Endodermal cell (in vitro differentiated cells): ENCODE measurements at regions not wholly inside any gene's neighbourhood (a gene's known extent, or its start where the extent isn't known, plus 50 kb on each side); places are given as distances from the start of the nearest gene placed in this dataset.

Source experiments
- DNase-seq: peaks from one replicate; pipeline ENCODE4 v3.0.0-alpha.2; 2017
- H3K27ac ChIP-seq: 2 replicates; pipeline ENCODE4 v1.5.1; 2013; ENCODE audit warnings: mild to moderate bottlenecking, low read depth, low read length, moderate library complexity
- H3K27me3 ChIP-seq: 2 replicates; pipeline ENCODE4 v1.6.1; 2013; ENCODE audit warnings: mild to moderate bottlenecking, low read length, moderate library complexity; ENCODE audit not compliant: insufficient read depth, control insufficient read depth, poor library complexity, severe bottlenecking
- H3K36me3 ChIP-seq: 2 replicates; pipeline ENCODE4 v1.7.0; 2013; ENCODE audit warnings: mild to moderate bottlenecking, low read length, moderate library complexity; ENCODE audit not compliant: control insufficient read depth, insufficient read depth
- H3K4me1 ChIP-seq: one replicate; pipeline ENCODE4 v1.7.0; 2013; ENCODE audit warnings: low read length; ENCODE audit not compliant: control insufficient read depth, insufficient read depth
- H3K4me3 ChIP-seq: 2 replicates; pipeline ENCODE4 v1.5.1; 2013; ENCODE audit warnings: mild to moderate bottlenecking, low read length, moderate library complexity
- H3K9ac ChIP-seq: 2 replicates; pipeline ENCODE4 v1.6.1; 2013; ENCODE audit warnings: mild to moderate bottlenecking, low read length, moderate library complexity; ENCODE audit not compliant: poor library complexity, severe bottlenecking; ENCODE audit errors: extremely low read depth
- H3K9me3 ChIP-seq: 2 replicates; pipeline ENCODE4 v1.6.1; 2013; ENCODE audit warnings: mild to moderate bottlenecking, low read length, moderate library complexity; ENCODE audit not compliant: control insufficient read depth
- H3K27ac Mint-ChIP-seq: 2 replicates; pipeline ENCODE4 v1.8.0; 2020; ENCODE audit warnings: mixed read lengths
- H3K27me3 Mint-ChIP-seq: 2 replicates; pipeline ENCODE4 v1.8.0; 2021; ENCODE audit warnings: mild to moderate bottlenecking, mixed read lengths; ENCODE audit not compliant: insufficient read depth
- H3K36me3 Mint-ChIP-seq: 2 replicates; pipeline ENCODE4 v1.8.0; 2020; ENCODE audit warnings: low read depth, mixed read lengths
- H3K4me1 Mint-ChIP-seq: 2 replicates; pipeline ENCODE4 v1.8.0; 2020; ENCODE audit warnings: mixed read lengths
- H3K4me3 Mint-ChIP-seq: 2 replicates; pipeline ENCODE4 v1.8.0; 2020; ENCODE audit warnings: mild to moderate bottlenecking, moderate library complexity, mixed read lengths
- H3K9me3 Mint-ChIP-seq: 2 replicates; pipeline ENCODE4 v1.8.0; 2020; ENCODE audit warnings: mild to moderate bottlenecking, mixed read lengths
- CTCF ChIP-seq: fragments of 200-600 bp; sonication (generic); conservative IDR thresholded peaks from 2 replicates; pipeline ENCODE4 v1.5.0; 2021; ENCODE audit warnings: antibody characterized with exemption, mild to moderate bottlenecking
- WGBS, 2 experiments: methylation state at CpG; one replicate each; pipeline versions ENCODE4 v1.1.5 to v1.1.7; 2013; ENCODE audit warnings: missing lambda C conversion rate in 2 of 2, mixed read lengths in 1 of 2; ENCODE audit not compliant: insufficient coverage in 1 of 2, insufficient read length in 1 of 2; 5-methylcytosine and 5-hydroxymethylcytosine counted together

DNA sequence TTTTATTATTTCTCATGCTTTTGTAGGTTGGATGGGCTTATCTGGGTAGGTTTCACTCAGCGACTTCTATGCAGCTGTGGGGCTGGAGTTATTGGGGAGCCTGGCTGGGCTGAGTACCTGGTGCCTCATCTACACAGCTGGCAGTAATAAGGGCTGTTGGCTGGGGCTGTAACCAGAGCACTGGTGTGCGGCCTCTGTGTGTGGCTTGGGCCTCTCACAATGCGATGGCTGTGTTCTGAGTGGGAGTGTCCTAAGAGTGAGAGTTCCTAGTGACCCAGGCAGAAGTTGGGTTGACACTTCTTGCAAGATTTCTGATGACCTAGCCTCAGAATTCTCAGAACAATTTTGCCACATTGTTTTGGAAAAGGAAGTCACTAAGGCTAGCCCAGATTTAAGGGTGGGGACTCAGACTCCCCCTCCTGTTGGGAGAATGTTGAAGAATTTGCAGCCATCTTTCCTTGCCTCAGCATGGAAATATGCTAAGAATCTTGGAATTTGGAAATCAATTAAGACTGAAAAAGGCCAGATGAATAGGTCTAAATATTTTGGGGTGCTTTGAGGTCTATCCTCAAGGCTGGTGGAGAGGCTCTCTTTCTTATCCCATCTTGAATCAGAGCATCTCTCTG lies 158.8 kb downstream of the SCP2D1 start:
- Histone ChIP-seq H3K4me1 (no peaks in the 10 kb centered on the region), H3K9ac (no peak overlapping the region), H3K4me3 (no peak overlapping the region), H3K9me3 (no peaks in the 10 kb centered on the region), H3K27me3 (no peaks in the 10 kb centered on the region), H3K27ac (no peak overlapping the region), H3K36me3 (no peaks in the 10 kb centered on the region)
- Mint-ChIP-seq H3K27me3 (no peaks in the 10 kb centered on the region), H3K9me3 (no peaks in the 10 kb centered on the region), H3K4me3 (no peak overlapping the region), H3K27ac (no peak overlapping the region), H3K4me1 (no peaks in the 10 kb centered on the region), H3K36me3 (no peaks in the 10 kb centered on the region)
- TF ChIP-seq CTCF = no peak
- 95% methylated on average over 3 of the region's 3 CpGs; no CpG with 5 or more reads in 1 of the 2 experiments for WGBS, 2 experiments
- DNase-seq = no peak

- no peaks in the 10 kb centered on the region for H3K4me1 Mint-ChIP-seq
- H3K27me3 Mint-ChIP-seq = no peaks in the 10 kb centered on the region
- H3K9me3 ChIP-seq = no peaks in the 10 kb centered on the region
- H3K36me3 Mint-ChIP-seq = no peaks in the 10 kb centered on the region
- no peaks in the 10 kb centered on the region for H3K4me1 ChIP-seq
- no peak overlapping the region for H3K9ac ChIP-seq
- no peak overlapping the region for H3K4me3 Mint-ChIP-seq
- H3K27ac Mint-ChIP-seq = no peak overlapping the region
- no peaks in the 10 kb centered on the region for H3K36me3 ChIP-seq
- no peak for TF ChIP-seq CTCF
- H3K9me3 Mint-ChIP-seq = no peaks in the 10 kb centered on the region
- H3K4me3 ChIP-seq = no peak overlapping the region
- H3K27ac ChIP-seq = no peak overlapping the region
- WGBS, 2 experiments = 63 to 74% methylated on average over 3 to 7 of the region's 7 CpGs
- DNase-seq = no peak
- H3K27me3 ChIP-seq = no peaks in the 10 kb centered on the region
These were observed 160.1 kb downstream of the SCP2D1 start for GRCh38 chr20:18973529-18974173.

- H3K4me1 ChIP-seq = no peaks in the 10 kb centered on the region
- no peak for TF ChIP-seq CTCF
- H3K4me3 ChIP-seq = no peak overlapping the region
- no peaks in the 10 kb centered on the region for H3K4me1 Mint-ChIP-seq
- no peak overlapping the region for H3K27ac Mint-ChIP-seq
- H3K27me3 ChIP-seq = no peaks in the 10 kb centered on the region
- no peaks in the 10 kb centered on the region for H3K36me3 Mint-ChIP-seq
- no peak overlapping the region for H3K27ac ChIP-seq
- H3K9ac ChIP-seq = no peak overlapping the region
- H3K4me3 Mint-ChIP-seq = no peak overlapping the region
- H3K27me3 Mint-ChIP-seq = no peaks in the 10 kb centered on the region
- no peak for DNase-seq
- H3K36me3 ChIP-seq = no peaks in the 10 kb centered on the region
- H3K9me3 ChIP-seq = no peaks in the 10 kb centered on the region
- WGBS, 2 experiments = 92 to 100% methylated on average over 1 of the region's 1 CpG
- H3K9me3 Mint-ChIP-seq = no peaks in the 10 kb centered on the region
These were observed 161.1 kb downstream of the SCP2D1 start for GRCh38 chr20:18974660-18975059.
